Hypothalamus (tissue), 51 donors: ENCODE measurements at regions not wholly inside any gene's neighbourhood (a gene's known extent, or its start where the extent isn't known, plus 50 kb on each side); places are given as distances from the start of the nearest gene placed in this dataset.
"Not testable (repeated sequence)": the region's sequence is repeated elsewhere in the genome, so short reads cannot be mapped to it uniquely, and the experiment has no call there.

Source experiments
- DNase-seq, 51 donors: peaks; one replicate each; lab custom pipeline; 2025; lab: John Stamatoyannopoulos, UW

- no peak for DNase-seq
Measured at GRCh38 chr7:68866200-68866570, 732.1 kb upstream of the AUTS2 start.

DNA sequence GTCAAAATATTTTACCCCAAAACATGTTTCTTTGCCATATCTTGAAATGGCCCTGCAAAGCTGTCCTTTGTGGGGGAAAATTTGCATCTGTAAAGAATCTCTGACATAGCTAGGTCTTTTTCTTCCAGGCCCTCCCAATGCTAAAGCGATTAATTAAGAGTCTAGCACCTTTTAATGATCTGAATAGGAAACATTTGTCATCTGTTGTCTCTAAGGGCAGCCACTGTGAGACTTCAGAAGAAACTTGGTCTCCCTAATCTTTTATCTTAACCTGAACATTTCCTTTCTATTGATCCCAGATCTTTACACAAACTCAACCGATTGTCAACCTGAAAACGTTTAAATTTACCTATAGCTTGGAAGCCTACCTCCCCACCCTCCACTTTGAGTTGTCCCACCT, 731.6 kb upstream of the AUTS2 start:
- not testable (repeated sequence) for DNase-seq

DNA sequence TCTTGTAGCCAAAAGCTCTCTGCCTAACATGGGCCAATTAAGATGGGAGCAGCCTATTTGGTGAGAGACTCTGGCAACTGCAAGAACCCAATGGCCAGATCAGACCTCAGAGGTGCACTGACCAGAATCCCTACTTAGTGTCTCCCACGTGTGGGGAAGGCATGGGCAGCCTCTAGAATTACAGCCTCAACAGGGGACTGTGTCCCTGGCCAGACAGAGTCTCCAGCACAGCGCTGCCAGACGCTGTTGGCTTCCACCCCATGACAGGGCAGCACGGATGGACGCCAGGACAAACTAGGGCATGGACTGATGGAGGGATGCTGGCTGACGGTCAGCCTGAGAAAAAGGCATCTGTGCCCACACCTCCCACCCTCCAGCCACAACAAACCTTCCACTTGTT, 729.3 kb upstream of the AUTS2 start:
- peak in 20 of 51 donors; percentile 0 to 50 (median 9) for DNase-seq

DNA sequence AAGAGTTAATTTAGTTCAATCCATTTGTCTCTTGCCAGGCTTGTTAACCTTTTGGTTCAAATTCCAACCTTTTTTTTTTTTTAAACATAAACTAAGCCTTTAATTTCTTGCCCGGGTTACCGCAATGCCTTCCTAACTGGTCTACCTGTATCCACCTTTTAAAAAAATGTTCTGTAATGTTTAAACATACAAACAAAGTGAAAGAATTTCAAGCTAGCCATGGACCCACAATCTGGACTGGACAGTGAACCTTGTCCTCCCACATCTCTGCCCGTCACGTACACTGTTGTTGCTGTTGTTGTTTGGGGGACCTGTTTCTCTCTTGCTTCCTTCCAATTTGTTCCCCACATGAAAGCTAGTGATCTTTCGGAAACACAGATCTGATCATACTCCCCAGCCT, 724.7 kb upstream of the AUTS2 start:
- no peak for DNase-seq

DNA sequence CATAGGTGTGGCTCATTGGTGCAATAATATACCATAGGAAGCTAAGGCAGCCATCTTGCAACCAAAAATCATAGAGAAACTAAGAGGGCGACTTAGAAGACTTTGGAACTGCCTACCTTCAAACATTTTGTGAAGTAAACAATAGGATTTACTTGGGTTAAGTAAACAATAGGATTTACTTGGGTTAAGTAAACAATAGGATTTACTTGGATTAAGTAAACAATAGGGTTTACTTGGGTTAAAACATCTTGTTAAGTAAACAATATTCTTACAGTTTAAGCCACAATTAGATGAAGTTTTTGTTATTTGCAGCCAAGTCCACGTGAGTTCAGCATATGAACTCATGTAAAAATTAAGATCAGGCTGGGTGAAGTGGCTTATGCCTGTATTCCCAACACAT, 722.4 kb upstream of the AUTS2 start:
- no peak for DNase-seq

GRCh38 chr7:68887116-68887515, 711.2 kb upstream of the AUTS2 start:
- not testable (repeated sequence) for DNase-seq

- no peak for DNase-seq
Measured at GRCh38 chr7:68888971-68889385, 709.3 kb upstream of the AUTS2 start.

GRCh38 chr7:68892236-68892635, 706.0 kb upstream of the AUTS2 start:
- DNase-seq = no peak

GRCh38 chr7:68893411-68893810, 704.9 kb upstream of the AUTS2 start:
- DNase-seq = peak in 1 of 51 donors; percentile 0

DNA sequence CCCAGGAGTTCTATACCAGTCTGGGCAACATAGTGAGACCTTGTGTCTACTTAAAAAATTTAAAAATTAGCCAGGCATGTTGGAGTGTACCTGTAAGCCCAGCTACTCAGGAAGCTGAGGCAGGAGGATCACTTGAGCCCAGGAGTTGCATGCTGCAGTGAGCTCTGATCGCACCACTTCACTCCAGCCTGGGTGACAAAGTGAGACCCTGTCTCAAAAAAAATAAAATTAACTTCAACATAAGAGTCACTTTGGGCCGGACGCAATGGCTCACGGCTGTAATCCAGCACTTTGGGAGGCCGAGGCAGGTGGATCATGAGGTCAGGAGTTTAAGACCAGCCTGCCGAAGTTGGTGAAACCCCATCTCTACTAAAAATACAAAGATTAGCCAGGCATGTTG, 699.1 kb upstream of the AUTS2 start:
- DNase-seq = not testable (repeated sequence)

GRCh38 chr7:68900096-68900495, 698.2 kb upstream of the AUTS2 start:
- no peak for DNase-seq

DNA sequence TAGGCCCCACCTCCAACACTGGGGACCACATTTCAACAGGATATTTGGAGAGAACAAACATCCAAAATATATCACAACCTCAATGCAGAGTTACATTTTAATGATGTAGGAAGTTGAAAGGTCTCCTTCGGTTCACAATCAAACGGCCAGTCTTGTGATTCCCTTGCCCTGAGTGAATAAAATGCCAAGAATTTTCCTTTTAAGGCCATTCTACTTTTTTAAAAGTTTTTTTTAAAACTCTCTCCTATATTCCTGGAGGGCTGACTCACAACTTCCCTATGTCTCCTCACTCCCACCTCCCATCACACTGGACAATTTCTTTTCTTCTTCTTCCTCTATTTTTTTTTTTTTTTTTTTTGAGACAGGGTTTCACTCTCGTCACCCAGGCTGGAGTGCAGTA, 693.6 kb upstream of the AUTS2 start:
- DNase-seq = no peak

- no peak for DNase-seq
Measured at GRCh38 chr7:68911754-68912153, 686.5 kb upstream of the AUTS2 start.

- no peak for DNase-seq
Measured at GRCh38 chr7:68914006-68914405, 684.3 kb upstream of the AUTS2 start.

- DNase-seq = no peak
Measured at GRCh38 chr7:68917041-68917651, 681.1 kb upstream of the AUTS2 start.

DNA sequence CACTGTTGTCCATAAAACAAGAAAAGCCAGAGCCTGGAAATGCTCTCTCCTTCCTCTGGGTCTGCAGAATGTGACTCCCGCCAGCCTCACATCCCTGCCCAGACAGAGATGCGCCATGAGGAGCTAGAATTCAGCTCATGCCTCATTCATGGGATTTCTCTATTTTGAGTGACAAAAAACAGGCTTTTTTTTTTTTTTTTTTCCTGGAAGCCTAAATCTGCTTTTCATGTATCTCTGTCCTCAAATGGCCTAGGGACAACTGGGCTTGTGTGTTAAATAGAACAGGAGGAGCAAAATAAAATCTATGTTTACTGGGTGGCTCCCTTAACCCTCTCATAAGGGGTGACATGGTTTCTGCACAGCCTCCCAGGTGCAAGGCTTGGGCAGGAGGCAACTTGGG, 679.7 kb upstream of the AUTS2 start:
- DNase-seq = no peak

DNA sequence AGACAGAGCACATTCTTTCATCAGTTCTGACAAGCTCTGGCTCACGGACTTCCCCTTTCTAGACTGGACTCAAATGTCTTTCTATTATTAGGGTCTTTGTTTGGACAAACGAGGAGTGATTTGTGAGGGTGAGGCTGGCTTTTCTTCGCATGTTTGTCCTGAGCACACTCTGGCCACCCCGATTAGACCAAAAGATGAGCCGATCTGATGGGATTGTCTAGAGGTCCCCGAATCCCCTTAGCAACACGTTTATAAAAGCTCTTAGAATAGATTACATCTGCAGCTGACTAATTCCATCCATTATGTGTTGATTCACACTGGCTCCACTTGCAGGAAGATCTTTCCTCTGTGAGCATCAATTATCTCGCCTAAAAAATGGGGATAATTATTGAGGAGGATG, 675.4 kb upstream of the AUTS2 start:
- no peak for DNase-seq

DNA sequence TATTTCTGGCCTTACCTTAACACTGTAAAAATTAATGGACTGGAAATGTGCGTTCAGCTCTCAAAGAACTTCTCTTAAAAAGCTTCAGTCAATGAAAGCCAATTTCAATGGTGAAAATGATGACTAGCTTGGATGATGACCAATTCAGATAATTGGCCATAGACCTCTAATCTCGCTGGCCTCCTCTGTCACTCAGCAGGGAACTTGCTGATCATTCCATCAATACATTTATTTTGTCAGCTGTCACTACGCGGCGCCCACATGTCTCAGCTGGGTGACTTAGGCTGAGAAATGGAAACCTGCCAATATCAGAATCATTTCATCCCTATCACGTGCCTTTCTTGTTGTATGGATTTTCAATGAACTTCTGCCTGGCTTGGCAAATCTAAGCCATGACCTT, 673.0 kb upstream of the AUTS2 start:
- no peak for DNase-seq

DNA sequence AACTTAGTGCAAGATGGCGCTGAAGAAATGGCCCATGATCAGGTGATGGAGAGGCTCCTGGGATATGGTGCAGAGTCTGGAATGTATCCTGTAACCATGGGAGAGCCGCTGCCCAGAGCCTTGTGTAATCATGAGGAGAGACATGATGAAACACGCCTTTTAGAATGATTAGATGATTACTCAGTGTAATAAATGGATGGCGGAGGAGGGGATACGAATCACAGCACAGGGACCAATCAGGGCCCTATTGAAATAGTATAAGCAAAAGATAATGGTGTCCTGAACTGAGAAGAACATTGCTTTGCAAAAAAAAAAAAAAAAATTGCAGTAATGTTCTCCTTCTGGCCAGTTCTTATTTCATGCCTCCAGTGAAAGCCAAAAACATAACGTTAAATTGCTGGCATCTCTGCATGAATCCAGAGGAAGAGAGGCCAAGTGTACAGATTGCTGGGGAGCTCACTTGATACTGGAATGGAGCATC, 668.5 kb upstream of the AUTS2 start:
- no peak for DNase-seq

GRCh38 chr7:68936471-68937035, 661.7 kb upstream of the AUTS2 start:
- no peak for DNase-seq

DNA sequence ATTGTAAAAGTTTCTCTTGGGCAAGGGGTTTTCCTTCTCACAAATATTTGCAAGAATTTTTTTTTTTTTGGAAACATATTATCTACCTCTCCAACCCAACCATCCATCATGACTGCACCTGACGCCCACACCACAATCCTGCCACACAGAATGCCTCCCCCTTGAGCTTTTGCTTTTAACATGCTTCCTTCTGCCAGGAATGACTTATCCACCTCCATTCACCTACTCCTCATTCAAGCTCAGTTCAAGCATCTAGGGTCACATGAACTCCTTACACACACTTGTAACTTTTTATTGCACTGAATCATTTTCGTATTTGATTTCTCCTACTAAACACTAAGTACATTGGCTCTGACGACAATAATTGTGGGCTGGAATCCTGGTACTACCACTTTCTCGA, 660.1 kb upstream of the AUTS2 start:
- DNase-seq = no peak

GRCh38 chr7:68943786-68944185, 654.5 kb upstream of the AUTS2 start:
- DNase-seq = no peak

DNA sequence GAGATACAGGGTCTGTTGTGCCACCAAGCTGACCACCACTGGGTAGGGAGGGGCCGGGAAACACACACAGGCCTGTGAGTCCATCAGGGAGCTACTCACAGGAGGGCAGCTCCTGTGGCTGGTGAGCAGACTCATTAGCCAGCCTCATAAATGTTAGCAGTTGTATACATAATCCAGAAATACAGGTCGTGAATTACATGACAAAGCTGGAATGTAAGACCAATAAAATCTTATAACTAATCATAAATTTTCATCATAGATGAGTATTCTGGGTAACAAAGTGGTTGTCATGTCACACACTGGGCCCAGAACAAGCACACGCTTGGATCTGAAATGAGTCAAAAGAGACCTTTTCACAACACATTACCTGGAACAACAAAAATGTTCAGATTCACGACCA, 642.6 kb upstream of the AUTS2 start:
- no peak for DNase-seq
